Suprapubic skin (tissue), 4 donors: ENCODE measurements at regions not wholly inside any gene's neighbourhood (a gene's known extent, or its start where the extent isn't known, plus 50 kb on each side); places are given as distances from the start of the nearest gene placed in this dataset.

Source experiments
- DNase-seq, 2 donors: peaks; one replicate each; pipeline ENCODE4 v3.0.0-alpha.2; 2019; ENCODE audit warnings: low spot score in 2 of 2
- H3K27ac ChIP-seq: fragments of 200-600 bp; sonication (generic); one replicate; pipeline ENCODE4 v1.5.1; 2019
- H3K27me3 ChIP-seq: fragments of 200-600 bp; sonication (generic); one replicate; pipeline ENCODE4 v1.5.1; 2019
- H3K36me3 ChIP-seq: fragments of 200-600 bp; sonication (generic); one replicate; pipeline ENCODE4 v1.5.1; 2019
- H3K4me1 ChIP-seq: fragments of 200-600 bp; sonication (generic); one replicate; pipeline ENCODE4 v1.5.1; 2019
- H3K4me3 ChIP-seq: fragments of 200-600 bp; sonication (generic); one replicate; pipeline ENCODE4 v1.5.1; 2019; ENCODE audit warnings: mild to moderate bottlenecking
- H3K9me3 ChIP-seq: fragments of 200-600 bp; sonication (generic); one replicate; pipeline ENCODE4 v1.5.1; 2019
- EP300 ChIP-seq: sonication (generic); formaldehyde crosslinking; IDR thresholded peaks from one replicate; pipeline ENCODE4 v1.6.1; 2017; ENCODE audit warnings: antibody characterized with exemption
- POLR2A ChIP-seq, 2 donors: fragments of 450-650 bp; IDR thresholded peaks; one replicate each; pipeline ENCODE4 v1.6.1; 2017; ENCODE audit warnings: antibody characterized with exemption in 2 of 2, mild to moderate bottlenecking in 2 of 2, moderate library complexity in 2 of 2
- POLR2AphosphoS5 ChIP-seq, 3 donors: sonication (generic); formaldehyde crosslinking; IDR thresholded peaks; one replicate each; pipeline ENCODE4 v1.6.1; 2017; ENCODE audit warnings: antibody characterized with exemption in 3 of 3
- WGBS: methylation state at CpG from one replicate; pipeline ENCODE4 v1.1.5; 2018; 5-methylcytosine and 5-hydroxymethylcytosine counted together
- TF ChIP-seq, protein P1 (sequence below), 2 donors: fragments of 200-600 bp in 1 of 2; fragments of 450-650 bp in 1 of 2; sonication (generic) in 1 of 2; IDR thresholded peaks; one replicate each; pipeline ENCODE4 v1.5.1; 2016 to 2019; ENCODE audit warnings: antibody characterized with exemption in 2 of 2, mild to moderate bottlenecking in 1 of 2, moderate library complexity in 1 of 2

DNA sequence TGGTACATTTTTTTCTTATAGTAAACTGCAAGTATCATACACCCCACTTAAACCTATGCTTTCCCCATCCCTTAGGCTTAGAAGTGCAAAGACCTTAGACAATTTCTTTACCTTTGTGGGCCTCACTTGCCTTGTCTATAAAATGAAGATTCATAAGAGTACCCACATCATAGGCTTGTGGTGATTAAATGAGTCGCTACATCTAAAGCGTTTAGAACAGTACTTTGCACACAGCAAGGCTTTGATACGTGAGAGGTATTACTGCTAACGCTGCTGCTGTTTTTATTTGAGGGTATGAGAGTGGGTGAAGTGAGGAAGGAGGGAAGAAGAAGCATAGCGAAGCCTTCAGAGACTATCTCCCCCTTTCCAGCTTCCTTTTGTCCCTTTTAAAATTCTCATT lies 87.8 kb upstream of the RPS6KA3 start:
- WGBS: 78% methylated on average over 5 of the region's 5 CpGs
- no peak overlapping the region for H3K27ac ChIP-seq
- H3K4me3 ChIP-seq: no peak overlapping the region
- no peaks in the 10 kb centered on the region for H3K27me3 ChIP-seq
- H3K4me1 ChIP-seq: no peaks in the 10 kb centered on the region
- no peak for TF ChIP-seq EP300
- TF ChIP-seq POLR2AphosphoS5 (IDR thresholded peaks at IDR 0.05): no peak
- TF ChIP-seq POLR2A (IDR thresholded peaks at IDR 0.05): no peak
- TF ChIP-seq, protein P1, sequence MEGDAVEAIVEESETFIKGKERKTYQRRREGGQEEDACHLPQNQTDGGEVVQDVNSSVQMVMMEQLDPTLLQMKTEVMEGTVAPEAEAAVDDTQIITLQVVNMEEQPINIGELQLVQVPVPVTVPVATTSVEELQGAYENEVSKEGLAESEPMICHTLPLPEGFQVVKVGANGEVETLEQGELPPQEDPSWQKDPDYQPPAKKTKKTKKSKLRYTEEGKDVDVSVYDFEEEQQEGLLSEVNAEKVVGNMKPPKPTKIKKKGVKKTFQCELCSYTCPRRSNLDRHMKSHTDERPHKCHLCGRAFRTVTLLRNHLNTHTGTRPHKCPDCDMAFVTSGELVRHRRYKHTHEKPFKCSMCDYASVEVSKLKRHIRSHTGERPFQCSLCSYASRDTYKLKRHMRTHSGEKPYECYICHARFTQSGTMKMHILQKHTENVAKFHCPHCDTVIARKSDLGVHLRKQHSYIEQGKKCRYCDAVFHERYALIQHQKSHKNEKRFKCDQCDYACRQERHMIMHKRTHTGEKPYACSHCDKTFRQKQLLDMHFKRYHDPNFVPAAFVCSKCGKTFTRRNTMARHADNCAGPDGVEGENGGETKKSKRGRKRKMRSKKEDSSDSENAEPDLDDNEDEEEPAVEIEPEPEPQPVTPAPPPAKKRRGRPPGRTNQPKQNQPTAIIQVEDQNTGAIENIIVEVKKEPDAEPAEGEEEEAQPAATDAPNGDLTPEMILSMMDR (IDR thresholded peaks at IDR 0.05): no peak
- H3K36me3 ChIP-seq: no peaks in the 10 kb centered on the region
- DNase-seq: no peak
- H3K9me3 ChIP-seq: no peaks in the 10 kb centered on the region

- H3K27ac ChIP-seq: no peak overlapping the region
- no peaks in the 10 kb centered on the region for H3K27me3 ChIP-seq
- H3K4me3 ChIP-seq: no peak overlapping the region
- H3K9me3 ChIP-seq: no peaks in the 10 kb centered on the region
- DNase-seq: no peak
- no peaks in the 10 kb centered on the region for H3K4me1 ChIP-seq
- H3K36me3 ChIP-seq: no peaks in the 10 kb centered on the region
- WGBS: 81% methylated on average over 3 of the region's 3 CpGs
- TF ChIP-seq POLR2A (IDR thresholded peaks at IDR 0.05): no peak
- TF ChIP-seq POLR2AphosphoS5 (IDR thresholded peaks at IDR 0.05): no peak
- TF ChIP-seq, protein P1 (IDR thresholded peaks at IDR 0.05): no peak
- no peak for TF ChIP-seq EP300
Observed at GRCh38 chrX:20352935-20353336, 86.2 kb upstream of the RPS6KA3 start.

DNA sequence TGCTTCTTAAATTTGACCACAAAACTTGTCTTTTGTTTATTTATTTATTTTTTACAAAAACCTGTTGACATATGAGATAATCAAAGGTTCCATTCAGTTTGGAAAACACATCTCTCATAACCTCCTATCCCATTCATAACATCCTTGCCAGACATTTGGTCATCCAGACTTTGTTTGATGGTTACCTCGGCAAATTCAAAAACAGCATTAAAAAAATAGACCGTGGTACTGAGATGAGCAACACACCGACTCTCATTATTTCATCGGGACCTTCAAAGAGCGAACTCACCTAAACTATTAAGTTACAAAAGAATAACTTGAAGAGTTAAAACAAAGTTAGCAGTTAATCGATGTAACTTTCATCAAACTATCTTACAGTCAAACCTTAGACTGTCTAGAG lies 85.8 kb upstream of the RPS6KA3 start:
- TF ChIP-seq, protein P1 (IDR thresholded peaks at IDR 0.05): no peak
- TF ChIP-seq POLR2A (IDR thresholded peaks at IDR 0.05): no peak
- no peak for TF ChIP-seq POLR2AphosphoS5 (IDR thresholded peaks at IDR 0.05)
- no peak for TF ChIP-seq EP300
- H3K27me3 ChIP-seq: no peaks in the 10 kb centered on the region
- 91% methylated on average over 6 of the region's 6 CpGs for WGBS
- H3K9me3 ChIP-seq: no peaks in the 10 kb centered on the region
- no peak overlapping the region for H3K27ac ChIP-seq
- H3K4me1 ChIP-seq: no peaks in the 10 kb centered on the region
- H3K4me3 ChIP-seq: no peak overlapping the region
- H3K36me3 ChIP-seq: no peaks in the 10 kb centered on the region
- no peak for DNase-seq

GRCh38 chrX:20350596-20350995 lies 83.9 kb upstream of the RPS6KA3 start:
- no peaks in the 10 kb centered on the region for H3K36me3 ChIP-seq
- H3K4me3 ChIP-seq: no peak overlapping the region
- no peak overlapping the region for H3K27ac ChIP-seq
- no peak for DNase-seq
- H3K9me3 ChIP-seq: no peaks in the 10 kb centered on the region
- no peaks in the 10 kb centered on the region for H3K27me3 ChIP-seq
- WGBS: 68% methylated on average over 3 of the region's 3 CpGs
- H3K4me1 ChIP-seq: no peaks in the 10 kb centered on the region
- TF ChIP-seq POLR2A (IDR thresholded peaks at IDR 0.05) (no peak), POLR2AphosphoS5 (IDR thresholded peaks at IDR 0.05) (no peak), EP300 (no peak)
- TF ChIP-seq, protein P1 (IDR thresholded peaks at IDR 0.05): no peak

DNA sequence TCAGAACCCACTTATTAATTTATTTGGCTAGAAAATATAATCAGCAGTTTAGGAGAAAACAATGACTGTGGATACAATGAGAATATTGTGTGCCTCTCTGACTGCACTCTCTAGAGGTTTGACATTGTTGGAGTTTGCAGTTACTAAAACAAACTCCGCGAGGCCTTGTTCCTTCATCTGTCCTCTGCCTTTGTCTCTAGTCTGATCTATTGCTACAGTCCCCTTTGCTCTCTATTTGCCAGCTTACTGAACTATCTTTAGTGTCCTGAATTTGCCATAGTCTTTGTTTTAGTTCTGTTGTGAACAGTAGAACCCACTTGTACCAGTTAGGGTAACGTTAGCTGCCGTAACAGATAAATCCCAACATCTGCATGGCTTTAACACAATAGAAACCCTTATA lies 81.4 kb upstream of the RPS6KA3 start:
- 91% methylated on average over 4 of the region's 4 CpGs for WGBS
- TF ChIP-seq, protein P1 (IDR thresholded peaks at IDR 0.05): no peak
- DNase-seq: no peak

More for the DNA sequence above, 81.4 kb upstream of the RPS6KA3 start:
- H3K4me1 ChIP-seq: no peaks in the 10 kb centered on the region
- H3K4me3 ChIP-seq: no peak overlapping the region
- no peaks in the 10 kb centered on the region for H3K27me3 ChIP-seq
- H3K9me3 ChIP-seq: no peaks in the 10 kb centered on the region
- H3K36me3 ChIP-seq: no peaks in the 10 kb centered on the region
- H3K27ac ChIP-seq: no peak overlapping the region
